Activated naive CD8-positive, alpha-beta T cell (primary cell): ENCODE measurements at regions not wholly inside any gene's neighbourhood (a gene's known extent, or its start where the extent isn't known, plus 50 kb on each side); places are given as distances from the start of the nearest gene placed in this dataset.

Experiments
- H3K27ac Mint-ChIP-seq: one replicate; pipeline ENCODE4 v1.8.0; 2021; ENCODE audit warnings: mixed read lengths
- H3K27me3 Mint-ChIP-seq: one replicate; pipeline ENCODE4 v1.8.0; 2021; ENCODE audit warnings: mixed read lengths
- H3K36me3 Mint-ChIP-seq: one replicate; pipeline ENCODE4 v1.8.0; 2021; ENCODE audit warnings: mixed read lengths
- H3K4me1 Mint-ChIP-seq: one replicate; pipeline ENCODE4 v1.8.0; 2021; ENCODE audit warnings: low read depth, mixed read lengths
- H3K4me3 Mint-ChIP-seq: one replicate; pipeline ENCODE4 v1.8.0; 2021; ENCODE audit warnings: mild to moderate bottlenecking, mixed read lengths
- H3K9me3 Mint-ChIP-seq: one replicate; pipeline ENCODE4 v1.8.0; 2021; ENCODE audit warnings: low read depth, mixed read lengths

DNA sequence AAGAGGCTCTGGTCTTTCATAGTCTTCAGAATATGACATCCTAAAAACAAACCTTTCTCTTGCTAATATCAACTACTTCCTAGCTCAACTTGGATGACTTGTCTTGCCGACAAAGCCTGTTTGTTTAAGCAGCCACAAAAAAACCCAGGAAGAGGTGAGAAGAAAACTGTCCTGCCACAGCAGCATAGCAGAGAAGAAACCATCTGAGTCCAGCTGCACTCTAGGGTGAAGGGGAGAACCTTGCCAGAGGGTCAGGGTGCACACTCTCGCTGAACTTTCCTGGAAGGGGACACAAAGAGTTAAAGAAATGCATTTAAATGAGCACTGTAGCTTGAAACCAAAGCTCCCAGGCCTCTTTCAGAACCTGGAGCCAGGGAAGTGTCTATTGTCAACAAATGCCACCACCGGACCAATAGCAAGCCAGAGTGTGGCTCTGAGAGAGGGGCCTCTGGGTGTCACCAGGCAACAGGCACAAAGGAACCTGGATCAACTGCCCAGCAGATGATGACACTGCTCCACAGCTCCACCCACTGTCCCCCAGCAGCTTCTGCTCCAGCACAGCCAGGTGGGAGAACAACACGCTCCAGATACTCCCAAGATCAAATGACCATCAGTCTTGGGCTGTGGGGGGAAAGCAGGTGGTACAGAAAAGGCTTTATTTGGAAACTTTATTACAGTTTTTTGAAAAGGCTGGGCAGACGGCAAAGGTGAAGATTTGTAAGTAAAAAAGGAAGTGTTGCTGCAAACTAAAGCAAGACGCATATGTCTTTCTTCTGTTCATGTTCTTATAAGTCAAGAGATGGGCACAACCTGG is 105.7 kb downstream of the RASSF10 start:
- peaks cover 9% of the 10 kb centered on the region for H3K27me3 Mint-ChIP-seq
- no peaks in the 10 kb centered on the region for H3K36me3 Mint-ChIP-seq
- H3K9me3 Mint-ChIP-seq = no peaks in the 10 kb centered on the region
- H3K27ac Mint-ChIP-seq = no peak overlapping the region
- no peak overlapping the region for H3K4me3 Mint-ChIP-seq
- no peaks in the 10 kb centered on the region for H3K4me1 Mint-ChIP-seq

DNA sequence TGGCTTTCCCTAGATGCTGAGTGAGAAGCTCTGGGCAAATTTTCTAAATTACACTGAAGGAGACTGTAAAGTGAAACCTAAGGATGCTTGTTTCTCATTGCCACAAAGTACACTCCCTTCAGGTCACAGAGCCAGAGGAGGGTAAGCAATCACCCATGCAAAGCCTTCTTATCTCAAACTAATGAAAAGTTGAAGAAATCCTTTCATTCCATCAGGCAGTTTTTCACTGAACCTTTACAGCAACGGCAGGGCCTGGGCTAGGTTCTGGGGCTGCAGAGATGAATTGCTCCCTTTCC is 106.2 kb downstream of the RASSF10 start:
- Mint-ChIP-seq H3K27ac (no peak overlapping the region), H3K27me3 (peaks cover 9% of the 10 kb centered on the region), H3K4me3 (no peak overlapping the region), H3K9me3 (no peaks in the 10 kb centered on the region), H3K4me1 (no peaks in the 10 kb centered on the region), H3K36me3 (no peaks in the 10 kb centered on the region)

DNA sequence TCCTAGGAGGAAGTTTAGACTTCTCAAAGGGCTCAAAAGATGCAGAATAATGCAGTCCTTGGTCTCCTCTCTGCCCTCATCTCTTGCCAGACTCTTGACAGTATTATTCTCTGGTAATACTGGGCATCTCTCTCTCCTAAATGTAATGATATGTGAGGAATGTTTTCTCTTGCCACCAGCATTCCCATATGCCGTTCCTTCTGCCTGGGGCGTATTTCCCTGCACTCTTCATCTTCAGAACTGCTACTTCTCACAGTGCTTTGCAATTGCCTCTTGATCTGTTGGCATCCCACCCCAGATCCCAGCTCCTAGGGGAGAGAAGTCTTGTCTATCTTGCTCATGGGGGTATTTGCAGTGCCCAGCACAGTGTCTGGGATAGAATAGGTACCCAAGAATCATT is 107.4 kb downstream of the RASSF10 start:
- no peaks in the 10 kb centered on the region for H3K9me3 Mint-ChIP-seq
- no peak overlapping the region for H3K4me3 Mint-ChIP-seq
- no peak overlapping the region for H3K27ac Mint-ChIP-seq
- H3K27me3 Mint-ChIP-seq = peaks cover 9% of the 10 kb centered on the region
- H3K4me1 Mint-ChIP-seq = no peaks in the 10 kb centered on the region
- H3K36me3 Mint-ChIP-seq = no peaks in the 10 kb centered on the region

DNA sequence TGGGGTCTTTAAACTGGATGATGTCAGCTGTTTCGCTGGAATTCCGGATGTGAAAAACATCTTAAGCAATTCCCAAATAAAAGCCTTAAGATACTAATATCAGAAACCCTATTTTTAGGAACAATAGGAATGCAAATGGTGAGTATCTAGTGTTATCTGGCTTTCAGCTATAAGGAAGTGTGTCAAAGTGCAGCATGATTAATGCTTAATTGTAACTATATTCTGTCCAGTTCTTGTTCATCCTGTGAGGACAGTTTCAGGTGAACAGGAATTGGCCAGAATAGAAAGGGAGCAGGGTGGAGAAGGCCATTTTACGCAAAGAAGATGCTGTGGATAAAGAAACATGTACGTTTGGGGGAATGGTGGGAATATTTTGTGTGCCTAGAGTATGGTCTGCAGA is 108.2 kb downstream of the RASSF10 start:
- no peak overlapping the region for H3K27ac Mint-ChIP-seq
- no peaks in the 10 kb centered on the region for H3K36me3 Mint-ChIP-seq
- H3K4me1 Mint-ChIP-seq = no peaks in the 10 kb centered on the region
- H3K9me3 Mint-ChIP-seq = no peaks in the 10 kb centered on the region
- peaks cover 12% of the 10 kb centered on the region for H3K27me3 Mint-ChIP-seq
- no peak overlapping the region for H3K4me3 Mint-ChIP-seq

DNA sequence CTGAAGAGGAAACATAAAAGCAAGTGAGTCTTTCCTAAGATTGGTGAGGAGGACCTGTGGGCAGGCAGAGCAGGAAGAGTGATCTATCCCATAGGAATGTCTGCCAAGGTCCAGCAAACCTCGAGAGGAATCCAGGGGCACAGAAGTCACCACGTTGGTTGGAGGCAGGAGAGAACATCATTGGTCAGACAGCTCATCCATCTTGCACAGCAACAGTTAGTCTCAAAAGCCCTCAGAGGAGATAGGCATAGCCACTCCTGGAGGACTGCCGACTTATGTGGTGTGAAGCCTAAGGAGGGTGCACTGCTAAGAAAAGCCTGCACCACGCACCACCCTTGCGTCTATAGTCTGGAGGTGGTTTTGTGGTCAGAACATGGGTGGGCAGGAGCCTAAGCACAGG is 109.1 kb downstream of the RASSF10 start:
- Mint-ChIP-seq H3K4me3 (no peak overlapping the region), H3K36me3 (no peaks in the 10 kb centered on the region), H3K4me1 (no peaks in the 10 kb centered on the region), H3K27me3 (peaks cover 18% of the 10 kb centered on the region), H3K9me3 (peaks cover 2% of the 10 kb centered on the region), H3K27ac (no peak overlapping the region)

DNA sequence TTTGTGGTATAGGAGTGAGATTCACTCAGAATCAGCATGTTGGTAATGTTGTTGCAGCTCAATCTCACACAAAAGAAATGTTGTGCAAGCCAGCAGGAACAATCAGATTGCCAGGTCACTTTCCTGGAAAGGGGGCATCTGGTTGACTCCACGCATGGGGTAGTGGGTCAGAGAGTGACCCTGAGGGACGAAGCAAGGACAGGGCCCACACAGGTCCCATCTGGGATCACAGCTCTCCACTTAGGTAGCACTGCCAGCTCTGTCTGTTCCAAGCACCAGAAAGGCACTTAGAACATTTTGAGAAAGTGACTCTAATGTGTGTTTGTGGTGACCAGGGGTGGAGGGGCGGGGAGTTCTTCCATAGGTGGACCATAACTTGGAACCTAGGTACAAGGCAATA is 109.5 kb downstream of the RASSF10 start:
- Mint-ChIP-seq H3K4me1 (no peaks in the 10 kb centered on the region), H3K36me3 (no peaks in the 10 kb centered on the region), H3K27me3 (peaks cover 20% of the 10 kb centered on the region), H3K9me3 (peaks cover 3% of the 10 kb centered on the region), H3K4me3 (no peak overlapping the region), H3K27ac (no peak overlapping the region)

DNA sequence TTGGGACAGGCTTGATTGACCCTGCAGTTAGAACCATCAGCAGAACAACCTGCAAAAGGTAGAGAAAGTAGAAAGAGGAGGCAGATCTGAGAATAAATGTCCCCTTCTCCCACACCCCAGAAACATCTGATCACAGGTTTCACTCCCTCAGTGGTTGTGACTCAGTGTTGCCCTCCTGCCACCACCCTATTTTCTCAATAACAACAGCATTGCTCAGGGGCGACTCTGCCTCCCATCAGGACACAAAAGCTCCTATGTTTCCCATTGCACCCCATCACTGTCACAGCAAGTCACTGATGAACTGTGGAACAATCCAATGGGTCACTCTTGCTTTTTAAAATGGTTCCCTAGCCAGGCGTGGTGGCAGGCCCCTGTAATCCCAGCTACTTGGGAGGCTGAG is 110.2 kb downstream of the RASSF10 start:
- Mint-ChIP-seq H3K4me3 (no peak overlapping the region), H3K9me3 (peaks cover 3% of the 10 kb centered on the region), H3K36me3 (no peaks in the 10 kb centered on the region), H3K4me1 (no peaks in the 10 kb centered on the region), H3K27me3 (peaks cover 20% of the 10 kb centered on the region), H3K27ac (no peak overlapping the region)

DNA sequence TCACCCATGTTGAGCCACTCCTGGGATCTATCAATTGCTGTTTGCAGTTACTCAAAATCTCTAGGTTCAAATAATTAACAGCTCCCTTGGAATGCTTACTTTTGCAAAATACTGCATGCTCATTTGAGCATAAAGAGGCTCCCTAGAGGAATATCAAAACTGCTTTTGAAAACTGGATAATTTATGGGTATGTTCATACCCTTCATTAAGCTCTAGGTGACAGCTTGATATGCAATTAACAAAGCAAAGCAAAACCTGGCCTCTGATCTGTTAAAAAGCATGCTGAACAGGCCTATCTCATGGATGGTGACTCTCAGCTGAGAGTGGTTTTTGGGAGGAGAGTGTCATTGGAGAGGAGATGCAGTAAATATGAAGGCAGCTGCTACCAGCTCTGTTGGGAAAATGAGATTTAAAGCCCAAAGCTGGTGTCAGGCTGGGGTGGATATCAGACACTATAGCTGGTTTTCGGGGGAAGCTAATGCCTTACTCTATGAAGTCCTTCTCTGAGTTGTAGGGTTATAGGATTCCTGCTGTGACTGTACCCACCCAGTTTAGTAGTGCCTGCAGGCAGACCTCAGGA is 110.9 kb downstream of the RASSF10 start:
- H3K36me3 Mint-ChIP-seq = no peaks in the 10 kb centered on the region
- H3K4me3 Mint-ChIP-seq = no peak overlapping the region
- no peak overlapping the region for H3K27ac Mint-ChIP-seq
- peaks cover 22% of the 10 kb centered on the region for H3K27me3 Mint-ChIP-seq
- H3K9me3 Mint-ChIP-seq = peaks cover 3% of the 10 kb centered on the region
- H3K4me1 Mint-ChIP-seq = no peaks in the 10 kb centered on the region

DNA sequence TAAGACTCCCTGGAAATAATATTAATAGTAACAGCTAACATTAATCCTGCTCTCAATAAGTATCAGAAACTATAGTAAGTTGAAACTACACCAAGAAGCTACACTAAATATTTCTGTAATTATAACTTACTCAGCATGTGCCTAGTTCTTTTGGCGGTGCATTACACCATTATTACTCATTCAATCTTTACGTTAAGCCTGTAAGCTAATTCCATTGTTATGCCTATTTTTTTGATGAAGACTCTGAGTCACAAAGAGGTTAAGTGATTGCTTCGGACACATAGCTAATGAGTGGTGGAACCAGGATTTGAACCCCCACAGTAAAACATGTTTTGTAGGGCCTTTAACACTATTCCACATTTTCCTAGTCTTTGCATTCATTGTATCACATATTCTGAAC is 111.6 kb downstream of the RASSF10 start:
- no peaks in the 10 kb centered on the region for H3K4me1 Mint-ChIP-seq
- H3K27ac Mint-ChIP-seq = no peak overlapping the region
- H3K9me3 Mint-ChIP-seq = peaks cover 3% of the 10 kb centered on the region
- no peaks in the 10 kb centered on the region for H3K36me3 Mint-ChIP-seq
- H3K27me3 Mint-ChIP-seq = peaks cover 24% of the 10 kb centered on the region
- no peak overlapping the region for H3K4me3 Mint-ChIP-seq

DNA sequence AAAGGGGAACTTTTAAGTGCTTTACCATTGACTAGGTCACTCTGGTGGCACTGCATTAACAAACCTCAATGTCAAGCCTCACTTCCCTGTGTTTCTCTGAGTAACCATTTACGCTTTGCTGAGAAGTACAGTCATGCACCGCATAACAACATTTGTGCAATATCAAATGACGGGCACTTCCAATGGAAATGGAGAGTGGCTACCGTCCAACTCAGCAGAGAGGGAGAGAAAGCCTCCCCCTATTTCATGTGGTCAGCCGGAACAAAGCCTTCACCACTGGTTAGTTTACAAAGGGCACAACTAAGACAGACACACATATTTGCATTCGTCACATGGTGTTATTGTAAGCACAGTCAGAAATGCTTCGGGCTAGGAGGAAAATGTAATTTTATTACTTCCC is 117.3 kb downstream of the RASSF10 start:
- Mint-ChIP-seq H3K27me3 (peaks cover 25% of the 10 kb centered on the region), H3K4me1 (no peaks in the 10 kb centered on the region), H3K4me3 (no peak overlapping the region), H3K9me3 (peaks cover 3% of the 10 kb centered on the region), H3K36me3 (no peaks in the 10 kb centered on the region), H3K27ac (no peak overlapping the region)

DNA sequence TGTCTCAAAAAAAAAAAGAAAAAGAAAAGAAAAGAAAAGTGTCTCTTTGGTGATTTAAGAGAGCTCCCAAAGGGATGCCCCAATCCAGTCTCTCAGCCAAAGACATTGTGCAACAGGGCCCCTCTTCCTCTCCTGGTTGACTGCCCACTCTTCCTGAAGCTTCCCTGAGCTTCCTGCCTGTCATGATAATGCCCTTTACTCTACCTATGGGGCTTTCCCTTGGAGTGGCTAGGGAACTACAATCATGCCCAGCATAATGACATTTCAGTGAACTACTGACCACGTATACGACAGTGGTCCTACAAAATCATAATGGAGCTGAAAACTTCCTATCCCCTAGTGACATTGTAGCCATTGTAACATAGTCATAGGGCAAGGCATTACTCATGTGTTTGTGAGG is 118.0 kb downstream of the RASSF10 start:
- Mint-ChIP-seq H3K9me3 (peaks cover 3% of the 10 kb centered on the region), H3K4me1 (no peaks in the 10 kb centered on the region), H3K36me3 (no peaks in the 10 kb centered on the region), H3K4me3 (no peak overlapping the region), H3K27me3 (peaks cover 24% of the 10 kb centered on the region), H3K27ac (no peak overlapping the region)

DNA sequence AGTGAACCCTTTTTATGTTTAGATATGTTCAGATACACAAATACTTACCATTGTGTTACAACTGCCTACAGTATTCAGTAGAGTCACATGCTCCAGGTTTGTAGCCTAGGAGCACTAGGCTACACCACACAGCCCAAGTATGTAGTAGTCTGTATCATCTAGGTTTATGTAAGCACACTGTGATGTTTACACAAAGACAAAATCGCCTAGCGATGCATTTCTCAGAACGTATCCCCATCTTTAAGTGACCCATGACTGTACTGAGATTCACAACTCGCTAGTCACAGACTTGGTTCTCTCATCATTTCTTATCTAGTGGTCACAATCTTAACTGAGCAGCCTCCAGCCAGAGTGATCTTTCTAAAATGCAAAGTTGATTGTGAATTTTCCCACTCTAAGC is 119.2 kb downstream of the RASSF10 start:
- Mint-ChIP-seq H3K36me3 (no peaks in the 10 kb centered on the region), H3K4me3 (no peak overlapping the region), H3K4me1 (no peaks in the 10 kb centered on the region)

DNA sequence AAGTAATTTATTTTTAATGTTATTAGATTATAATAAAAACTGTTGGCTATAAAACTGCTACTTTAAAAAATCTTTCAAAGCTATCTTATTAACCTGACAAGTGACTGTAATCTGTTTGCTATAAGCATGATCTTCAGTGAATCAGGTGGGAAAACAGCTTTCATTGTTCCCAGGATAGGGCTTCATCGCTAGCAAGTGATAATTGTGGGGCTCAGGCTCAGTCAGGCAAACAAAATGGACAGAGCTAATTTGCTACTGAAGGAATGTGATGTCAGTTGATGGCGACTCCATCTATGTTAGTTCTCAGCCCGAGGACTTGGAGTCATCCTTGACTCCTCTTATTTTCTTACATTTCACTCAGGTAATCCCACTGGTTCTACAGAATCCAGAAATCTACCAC is 125.0 kb downstream of the RASSF10 start:
- peaks cover 2% of the 10 kb centered on the region for H3K9me3 Mint-ChIP-seq
- H3K27ac Mint-ChIP-seq = no peak overlapping the region
- no peaks in the 10 kb centered on the region for H3K4me1 Mint-ChIP-seq
- no peak overlapping the region for H3K4me3 Mint-ChIP-seq
- peaks cover 16% of the 10 kb centered on the region for H3K27me3 Mint-ChIP-seq
- H3K36me3 Mint-ChIP-seq = no peaks in the 10 kb centered on the region

More for the DNA sequence above, 119.2 kb downstream of the RASSF10 start:
- H3K9me3 Mint-ChIP-seq = no peaks in the 10 kb centered on the region
- H3K27ac Mint-ChIP-seq = no peak overlapping the region
- peaks cover 14% of the 10 kb centered on the region for H3K27me3 Mint-ChIP-seq

DNA sequence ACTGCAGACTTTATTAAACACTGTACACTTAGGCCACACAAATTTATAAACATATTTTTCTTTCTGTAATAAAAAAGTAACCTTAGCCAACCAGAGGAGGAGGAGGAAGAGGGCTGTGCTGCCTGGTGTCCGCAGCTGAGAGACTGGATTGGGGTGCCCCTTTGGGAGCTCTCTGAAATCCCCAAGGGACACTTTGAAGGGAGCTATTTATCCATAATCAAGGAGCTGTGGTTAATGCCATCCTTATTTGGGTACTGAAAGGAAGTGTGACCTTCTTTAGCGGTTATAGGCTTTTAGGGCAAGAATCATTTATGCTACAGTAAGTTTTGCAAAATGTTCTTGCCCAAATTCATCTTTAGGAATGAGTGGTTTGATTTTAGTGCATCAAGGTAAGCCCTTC is 125.8 kb downstream of the RASSF10 start:
- no peak overlapping the region for H3K4me3 Mint-ChIP-seq

DNA sequence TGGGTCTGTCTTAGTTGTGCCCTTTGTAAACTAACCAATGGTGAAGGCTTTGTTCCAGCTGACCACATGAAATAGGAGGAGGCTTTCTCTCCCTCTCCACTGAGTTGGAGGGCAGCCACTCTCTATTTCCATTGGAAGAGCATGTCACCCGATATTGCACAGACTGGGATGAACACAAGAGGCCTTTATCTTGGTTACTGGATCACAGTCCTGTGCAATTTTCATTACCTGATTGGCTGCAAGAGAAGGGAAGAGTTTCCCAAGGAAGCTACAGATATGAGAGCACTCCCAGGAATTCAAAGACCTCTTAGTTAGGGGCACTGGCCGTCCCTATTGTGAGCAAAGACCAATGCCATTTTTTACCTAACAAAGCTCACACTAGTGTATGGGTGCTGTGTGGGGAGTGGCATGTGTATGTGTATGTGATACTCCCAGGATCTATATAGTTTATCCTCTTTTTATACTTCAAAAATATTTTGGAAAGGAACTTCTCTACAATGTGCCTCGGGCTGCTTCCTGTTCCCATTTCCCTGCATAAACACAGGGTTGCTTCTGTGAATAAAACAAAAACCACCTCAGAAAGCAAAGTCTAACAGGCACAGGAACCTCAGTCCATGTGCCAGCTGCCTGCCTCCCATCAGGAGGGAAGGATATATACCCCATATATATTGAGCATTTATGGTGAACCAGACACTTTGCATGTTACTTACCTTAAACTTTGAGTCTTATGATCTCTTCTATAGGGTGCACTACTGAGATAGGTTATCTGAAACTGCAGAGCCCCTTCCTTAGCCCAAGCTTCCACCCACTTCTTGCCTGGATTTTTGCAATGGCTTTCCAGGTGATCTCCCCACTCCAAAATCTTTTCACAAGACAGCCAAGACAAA is 126.5 kb downstream of the RASSF10 start:
- H3K27me3 Mint-ChIP-seq = peaks cover 20% of the 10 kb centered on the region
- H3K27ac Mint-ChIP-seq = no peak overlapping the region
- H3K4me3 Mint-ChIP-seq = no peak overlapping the region
- no peaks in the 10 kb centered on the region for H3K4me1 Mint-ChIP-seq
- H3K9me3 Mint-ChIP-seq = peaks cover 6% of the 10 kb centered on the region
- no peaks in the 10 kb centered on the region for H3K36me3 Mint-ChIP-seq

More for the DNA sequence above, 125.8 kb downstream of the RASSF10 start:
- H3K36me3 Mint-ChIP-seq = no peaks in the 10 kb centered on the region
- H3K27me3 Mint-ChIP-seq = peaks cover 17% of the 10 kb centered on the region
- H3K27ac Mint-ChIP-seq = no peak overlapping the region
- no peaks in the 10 kb centered on the region for H3K4me1 Mint-ChIP-seq
- H3K9me3 Mint-ChIP-seq = peaks cover 6% of the 10 kb centered on the region
